MM.1S (cell line): ENCODE measurements at regions not wholly inside any gene's neighbourhood (a gene's known extent, or its start where the extent isn't known, plus 50 kb on each side); places are given as distances from the start of the nearest gene placed in this dataset.

Experiments
- DNase-seq: peaks from one replicate; pipeline ENCODE4 v3.0.0-alpha.2; 2015
- H2AFZ ChIP-seq: fragments of 300-600 bp; sonication (generic); 2 replicates; pipeline ENCODE4 v1.6.0; 2016; ENCODE audit warnings: antibody characterized with exemption, low read length
- H3F3A ChIP-seq: fragments of 300-600 bp; sonication (generic); 2 replicates; pipeline ENCODE4 v1.6.1; 2016; ENCODE audit warnings: mild to moderate bottlenecking, antibody characterized with exemption, low read length, moderate library complexity, mixed read lengths; ENCODE audit not compliant: insufficient read depth
- H3K27ac ChIP-seq: fragments of 300-600 bp; sonication (generic); 2 replicates; pipeline ENCODE4 v1.5.1; 2016; ENCODE audit warnings: mild to moderate bottlenecking, low read length
- H3K27me3 ChIP-seq: fragments of 300-600 bp; sonication (generic); replicated peaks from 2 replicates; pipeline ENCODE4 v1.6.0; 2016; ENCODE audit warnings: low read length; ENCODE audit not compliant: insufficient read depth
- H3K36me3 ChIP-seq: fragments of 300-600 bp; sonication (generic); replicated peaks from 2 replicates; pipeline ENCODE4 v1.6.1; 2016; ENCODE audit warnings: mild to moderate bottlenecking, low read length, mixed read lengths; ENCODE audit not compliant: insufficient read depth
- H3K4me1 ChIP-seq: fragments of 300-600 bp; sonication (generic); 2 replicates; pipeline ENCODE4 v1.6.1; 2016; ENCODE audit warnings: low read length, mixed read lengths
- H3K4me2 ChIP-seq: fragments of 300-600 bp; sonication (generic); 2 replicates; pipeline ENCODE4 v1.6.0; 2016; ENCODE audit warnings: low read depth, low read length
- H3K4me3 ChIP-seq: fragments of 300-600 bp; sonication (generic); 2 replicates; pipeline ENCODE4 v1.5.1; 2016; ENCODE audit warnings: low read length, mixed read lengths
- H3K79me2 ChIP-seq: fragments of 300-600 bp; sonication (generic); 2 replicates; pipeline ENCODE4 v1.6.1; 2016; ENCODE audit warnings: mixed run types, low read length, mixed read lengths
- H3K9ac ChIP-seq: fragments of 300-600 bp; sonication (generic); 2 replicates; pipeline ENCODE4 v1.6.1; 2016; ENCODE audit warnings: low read length, mixed read lengths
- H3K9me2 ChIP-seq: fragments of 300-600 bp; sonication (generic); replicated peaks from 2 replicates; pipeline ENCODE4 v1.6.1; 2016; ENCODE audit warnings: mild to moderate bottlenecking, low read length, mixed read lengths; ENCODE audit not compliant: insufficient read depth
- H3K9me3 ChIP-seq: fragments of 300-600 bp; sonication (generic); replicated peaks from 2 replicates; pipeline ENCODE4 v1.6.1; 2016; ENCODE audit warnings: mild to moderate bottlenecking, low read length, mixed read lengths; ENCODE audit not compliant: insufficient read depth
- H4K20me1 ChIP-seq: fragments of 300-600 bp; sonication (generic); 2 replicates; pipeline ENCODE4 v1.6.1; 2016; ENCODE audit warnings: mild to moderate bottlenecking, low read length, moderate library complexity, mixed read lengths; ENCODE audit not compliant: insufficient read depth
- EZH2 ChIP-seq: fragments of 300-600 bp; sonication (generic); optimal IDR thresholded peaks from 2 replicates; pipeline ENCODE3; 2017; ENCODE audit warnings: low read depth, mild to moderate bottlenecking, antibody characterized with exemption, low read length, mixed read lengths
- EZH2phosphoT487 ChIP-seq: fragments of 300-600 bp; sonication (generic); IDR thresholded peaks from 2 replicates; pipeline ENCODE4 v1.6.1; 2018; ENCODE audit warnings: antibody characterized with exemption, low read length
- TF ChIP-seq, protein P1 (sequence below): fragments of 300-600 bp; sonication (generic); IDR thresholded peaks from 2 replicates; pipeline ENCODE4 v1.5.1; 2016; ENCODE audit warnings: antibody characterized with exemption, low read length, mixed read lengths

DNA sequence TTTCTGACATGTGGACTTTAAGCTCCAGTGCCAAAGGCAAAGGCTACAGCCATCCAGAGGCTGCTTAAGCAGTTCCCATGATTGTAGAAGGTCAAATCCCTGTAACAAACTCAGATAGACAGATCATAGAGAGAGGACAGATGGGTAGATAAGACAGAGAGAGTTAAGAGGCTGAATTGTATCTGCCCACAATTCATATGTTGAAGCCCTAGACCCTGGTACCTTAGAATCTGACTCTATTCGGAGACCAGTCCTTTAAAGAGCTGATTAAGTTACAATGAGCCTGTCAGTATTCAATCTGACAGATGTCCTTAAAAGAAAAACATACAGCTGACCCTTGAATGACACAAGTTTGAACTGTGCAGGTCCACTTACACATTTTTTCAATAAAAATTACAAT lies 115.2 kb downstream of the RAP2A start:
- Histone ChIP-seq H3K9me3 (no peaks in the 10 kb centered on the region), H3K4me3 (no peak overlapping the region)

DNA sequence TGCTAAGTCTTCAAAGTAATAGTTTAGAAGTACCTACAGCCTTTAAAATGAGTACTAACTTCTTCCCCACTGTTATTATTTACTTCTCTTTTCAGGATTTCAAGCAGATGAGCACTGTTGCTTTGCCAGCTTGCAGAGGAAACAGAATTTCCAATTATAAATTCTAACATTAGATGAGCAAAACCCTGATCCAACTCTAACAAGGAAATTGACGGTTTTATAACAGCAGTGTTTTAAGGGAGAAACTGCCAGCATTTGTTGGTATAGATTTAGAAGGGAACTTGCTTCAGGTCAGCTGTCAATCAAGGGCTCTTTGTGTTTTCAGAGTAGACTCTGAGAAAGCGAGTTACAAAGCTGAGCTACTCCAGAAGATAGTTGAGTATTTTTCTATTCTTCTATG lies 120.5 kb downstream of the RAP2A start:
- H3K27me3 ChIP-seq, result no peaks in the 10 kb centered on the region
- no peaks in the 10 kb centered on the region for H3K79me2 ChIP-seq
- TF ChIP-seq, protein P1, sequence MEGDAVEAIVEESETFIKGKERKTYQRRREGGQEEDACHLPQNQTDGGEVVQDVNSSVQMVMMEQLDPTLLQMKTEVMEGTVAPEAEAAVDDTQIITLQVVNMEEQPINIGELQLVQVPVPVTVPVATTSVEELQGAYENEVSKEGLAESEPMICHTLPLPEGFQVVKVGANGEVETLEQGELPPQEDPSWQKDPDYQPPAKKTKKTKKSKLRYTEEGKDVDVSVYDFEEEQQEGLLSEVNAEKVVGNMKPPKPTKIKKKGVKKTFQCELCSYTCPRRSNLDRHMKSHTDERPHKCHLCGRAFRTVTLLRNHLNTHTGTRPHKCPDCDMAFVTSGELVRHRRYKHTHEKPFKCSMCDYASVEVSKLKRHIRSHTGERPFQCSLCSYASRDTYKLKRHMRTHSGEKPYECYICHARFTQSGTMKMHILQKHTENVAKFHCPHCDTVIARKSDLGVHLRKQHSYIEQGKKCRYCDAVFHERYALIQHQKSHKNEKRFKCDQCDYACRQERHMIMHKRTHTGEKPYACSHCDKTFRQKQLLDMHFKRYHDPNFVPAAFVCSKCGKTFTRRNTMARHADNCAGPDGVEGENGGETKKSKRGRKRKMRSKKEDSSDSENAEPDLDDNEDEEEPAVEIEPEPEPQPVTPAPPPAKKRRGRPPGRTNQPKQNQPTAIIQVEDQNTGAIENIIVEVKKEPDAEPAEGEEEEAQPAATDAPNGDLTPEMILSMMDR, result no peak
- TF ChIP-seq EZH2 (no peak), EZH2phosphoT487 (no peak)
- H3F3A ChIP-seq, result no peaks in the 10 kb centered on the region
- H3K9ac ChIP-seq, result no peak overlapping the region
- H3K4me2 ChIP-seq, result no peak overlapping the region
- no peak overlapping the region for H3K4me3 ChIP-seq
- DNase-seq, result no peak
- no peaks in the 10 kb centered on the region for H4K20me1 ChIP-seq
- no peaks in the 10 kb centered on the region for H3K36me3 ChIP-seq
- no peak overlapping the region for H3K27ac ChIP-seq
- no peak overlapping the region for H2AFZ ChIP-seq
- peaks cover 10% of the 10 kb centered on the region for H3K4me1 ChIP-seq
- no peaks in the 10 kb centered on the region for H3K9me2 ChIP-seq
- H3K9me3 ChIP-seq, result no peaks in the 10 kb centered on the region

More for the DNA sequence above, 115.2 kb downstream of the RAP2A start:
- H3F3A ChIP-seq, result peaks cover 9% of the 10 kb centered on the region
- no peak overlapping the region for H3K9ac ChIP-seq
- H3K36me3 ChIP-seq, result no peaks in the 10 kb centered on the region
- no peaks in the 10 kb centered on the region for H3K9me2 ChIP-seq
- DNase-seq, result no peak
- no peaks in the 10 kb centered on the region for H3K79me2 ChIP-seq
- no peaks in the 10 kb centered on the region for H4K20me1 ChIP-seq
- TF ChIP-seq EZH2, result no peak
- TF ChIP-seq, protein P1, result no peak
- no peak for TF ChIP-seq EZH2phosphoT487
- H3K27ac ChIP-seq, result no peak overlapping the region; the same call in 1 of the 2 replicates
- H2AFZ ChIP-seq, result peak overlapping the region; percentile 70
- H3K4me2 ChIP-seq, result peak overlapping the region; percentile 46; the same call in 1 of the 2 replicates
- H3K27me3 ChIP-seq, result no peaks in the 10 kb centered on the region
- H3K4me1 ChIP-seq, result peaks cover 31% of the 10 kb centered on the region

DNA sequence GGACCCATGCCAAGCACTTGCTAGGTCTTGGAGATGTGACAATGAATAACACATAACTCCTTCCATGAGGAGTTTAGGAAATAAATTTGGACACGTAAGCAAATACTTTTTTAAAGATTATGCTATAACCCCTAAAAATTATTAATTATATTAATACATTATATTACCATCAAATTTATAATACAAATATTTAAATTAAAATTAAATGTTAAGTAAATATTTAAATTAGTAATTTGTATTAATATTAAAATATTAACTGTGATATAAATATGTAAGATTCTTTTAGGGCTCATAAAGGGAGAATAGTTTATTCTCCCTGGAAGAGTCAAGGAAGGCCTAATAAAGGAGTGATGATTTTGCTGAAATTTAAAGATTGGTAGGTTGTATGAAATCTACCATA lies 121.1 kb downstream of the RAP2A start:
- no peak overlapping the region for H3K27ac ChIP-seq
- H3K4me1 ChIP-seq, result peaks cover 6% of the 10 kb centered on the region
- no peak for TF ChIP-seq EZH2
- TF ChIP-seq EZH2phosphoT487, result no peak
- TF ChIP-seq, protein P1, result no peak
- no peak for DNase-seq
- H3K4me3 ChIP-seq, result no peak overlapping the region
- no peak overlapping the region for H3K9ac ChIP-seq
- no peaks in the 10 kb centered on the region for H3K36me3 ChIP-seq
- H3F3A ChIP-seq, result no peaks in the 10 kb centered on the region
- no peaks in the 10 kb centered on the region for H3K27me3 ChIP-seq
- H3K9me3 ChIP-seq, result no peaks in the 10 kb centered on the region
- H3K4me2 ChIP-seq, result no peak overlapping the region
- no peaks in the 10 kb centered on the region for H3K79me2 ChIP-seq
- no peaks in the 10 kb centered on the region for H3K9me2 ChIP-seq
- no peak overlapping the region for H2AFZ ChIP-seq
- H4K20me1 ChIP-seq, result no peaks in the 10 kb centered on the region
